Ovary (tissue), 7 donors: ENCODE measurements at regions not wholly inside any gene's neighbourhood (a gene's known extent, or its start where the extent isn't known, plus 50 kb on each side); places are given as distances from the start of the nearest gene placed in this dataset.

Experiments
- DNase-seq, 5 donors: peaks; one replicate each; pipeline ENCODE4 v3.0.0-alpha.2; 2019 to 2020
- H3K27ac ChIP-seq, 2 donors: fragments of 200-600 bp; one replicate each; pipeline versions ENCODE4 v1.5.1 to v1.8.0; 2019 to 2022
- H3K27me3 ChIP-seq: fragments of 200-600 bp; one replicate; pipeline ENCODE4 v1.8.0; 2022
- H3K36me3 ChIP-seq: fragments of 200-600 bp; sonication (generic); one replicate; pipeline ENCODE4 v1.5.1; 2019
- H3K4me1 ChIP-seq: one replicate; pipeline ENCODE4 v1.8.1; 2013; ENCODE audit warnings: mild to moderate bottlenecking, moderate library complexity; ENCODE audit not compliant: insufficient read depth
- H3K4me3 ChIP-seq: fragments of 200-600 bp; sonication (generic); one replicate; pipeline ENCODE4 v1.5.1; 2017
- H3K9me3 ChIP-seq, 2 donors: fragments of 200-600 bp in 1 of 2; sonication (generic) in 1 of 2; one replicate each; pipeline versions ENCODE4 v1.5.1 to v1.8.1; 2013 to 2019; ENCODE audit warnings: mild to moderate bottlenecking in 1 of 2, moderate library complexity in 1 of 2
- CTCF ChIP-seq, 3 donors: fragments of 450-650 bp in 2 of 3; fragments of 200-600 bp in 1 of 3; IDR thresholded peaks; one replicate each; pipeline versions ENCODE4 v1.5.1 to v1.8.0; 2016 to 2022; ENCODE audit warnings: antibody characterized with exemption in 3 of 3, mild to moderate bottlenecking in 1 of 3
- EP300 ChIP-seq: sonication (generic); formaldehyde crosslinking; IDR thresholded peaks from one replicate; pipeline ENCODE4 v1.6.1; 2017; ENCODE audit warnings: antibody characterized with exemption
- POLR2A ChIP-seq: fragments of 450-650 bp; IDR thresholded peaks from one replicate; pipeline ENCODE4 v1.6.1; 2017; ENCODE audit warnings: antibody characterized with exemption, mild to moderate bottlenecking, moderate library complexity
- WGBS, 3 donors: extraction: QIAGEN DNeasy Blood & Tissue Kit in 1 of 3; methylation state at CpG; one replicate each; pipeline versions ENCODE4 v1.1.5 to v1.1.7; 2013 to 2017; 5-methylcytosine and 5-hydroxymethylcytosine counted together
- intact Hi-C, 4 donors: fragments of 100-400 bp; cut with DNase I; formaldehyde crosslinking; loops; one replicate each; pipeline versions ENCODE4 v1.11.0 to v1.15.1; 2022 to 2023
- donor health status: DM: no; HTN: no; CAD: no; lungs with moderate emphysema.
- donor health status: DM: no; HTN: no; CAD: no.
- donor health status: Bipolar disorder and iron deficiency.
- donor health status: DM: no; HTN: no; CAD: no.
- donor health status: DM: yes; HTN: yes; CAD: no.

GRCh38 chrX:124902953-124903352 is 416.7 kb upstream of the TEX13C start:
- intact Hi-C loops, result no loop called here
- Histone ChIP-seq H3K9me3 (no peaks in the 10 kb centered on the region), H3K4me1 (no peaks in the 10 kb centered on the region), H3K27me3 (no peaks in the 10 kb centered on the region), H3K27ac (no peak overlapping the region), H3K4me3 (no peak overlapping the region), H3K36me3 (no peaks in the 10 kb centered on the region)
- DNase-seq, result no peak
- WGBS, 3 donors, result 49 to 60% (median 57%) methylated on average over 2 of the region's 2 CpGs
- TF ChIP-seq CTCF (IDR thresholded peaks at IDR 0.05) (no peak), EP300 (no peak), POLR2A (no peak)

- no peak for TF ChIP-seq CTCF (IDR thresholded peaks at IDR 0.05)
- no peak for TF ChIP-seq EP300
- no peak for TF ChIP-seq POLR2A
- Histone ChIP-seq H3K36me3 (no peaks in the 10 kb centered on the region), H3K27me3 (no peaks in the 10 kb centered on the region), H3K27ac (no peak overlapping the region), H3K4me1 (no peaks in the 10 kb centered on the region), H3K9me3 (no peaks in the 10 kb centered on the region), H3K4me3 (no peak overlapping the region)
- 50 to 60% (median 58%) methylated on average over 4 of the region's 4 CpGs for WGBS, 3 donors
- intact Hi-C loops, result no loop called here
- DNase-seq, result no peak
These were observed 409.1 kb upstream of the TEX13C start for GRCh38 chrX:124910611-124911010.

GRCh38 chrX:124917011-124917410 is 402.7 kb upstream of the TEX13C start:
- 75 to 79% (median 75%) methylated on average over 2 of the region's 2 CpGs for WGBS, 3 donors
- TF ChIP-seq POLR2A, result no peak
- no peak for TF ChIP-seq EP300
- no peak for TF ChIP-seq CTCF (IDR thresholded peaks at IDR 0.05)
- Histone ChIP-seq H3K27ac (no peak overlapping the region), H3K27me3 (no peaks in the 10 kb centered on the region), H3K36me3 (no peaks in the 10 kb centered on the region), H3K4me3 (no peak overlapping the region), H3K9me3 (no peaks in the 10 kb centered on the region), H3K4me1 (no peaks in the 10 kb centered on the region)
- no peak for DNase-seq
- intact Hi-C loops, result loop anchor here in 1 of 4 donors (5.0 kb wide), 1 partner anchor 1980 kb away; no protein-coding TSS in a partner anchor

- Histone ChIP-seq H3K4me1 (no peaks in the 10 kb centered on the region), H3K4me3 (no peak overlapping the region), H3K9me3 (no peaks in the 10 kb centered on the region), H3K27me3 (no peaks in the 10 kb centered on the region), H3K36me3 (no peaks in the 10 kb centered on the region), H3K27ac (no peak overlapping the region)
- TF ChIP-seq EP300 (no peak), POLR2A (no peak), CTCF (IDR thresholded peaks at IDR 0.05) (no peak)
- no peak for DNase-seq
- 53 to 68% (median 64%) methylated on average over 1 of the region's 1 CpG for WGBS, 3 donors
- intact Hi-C loops, result no loop called here
These were observed 394.0 kb upstream of the TEX13C start for GRCh38 chrX:124925681-124926080.

- TF ChIP-seq CTCF (IDR thresholded peaks at IDR 0.05) (no peak), POLR2A (no peak), EP300 (no peak)
- H3K4me1 ChIP-seq, result no peaks in the 10 kb centered on the region
- H3K27me3 ChIP-seq, result no peaks in the 10 kb centered on the region
- H3K27ac ChIP-seq, result no peak overlapping the region
- no peak for DNase-seq
- WGBS, 3 donors, result 44 to 48% (median 48%) methylated on average over 3 of the region's 3 CpGs
- H3K4me3 ChIP-seq, result no peak overlapping the region
- intact Hi-C loops, result no loop called here
- no peaks in the 10 kb centered on the region for H3K36me3 ChIP-seq
- H3K9me3 ChIP-seq, result no peaks in the 10 kb centered on the region
These were observed 388.4 kb upstream of the TEX13C start for GRCh38 chrX:124931241-124931640.
